ENCODE measurements at regions not wholly inside any gene's neighbourhood (a gene's known extent, or its start where the extent isn't known, plus 50 kb on each side); places are given as distances from the start of the nearest gene placed in this dataset.
A peak's percentile ranks its signal among the peaks of the same experiment; 100 is the strongest.

DNA sequence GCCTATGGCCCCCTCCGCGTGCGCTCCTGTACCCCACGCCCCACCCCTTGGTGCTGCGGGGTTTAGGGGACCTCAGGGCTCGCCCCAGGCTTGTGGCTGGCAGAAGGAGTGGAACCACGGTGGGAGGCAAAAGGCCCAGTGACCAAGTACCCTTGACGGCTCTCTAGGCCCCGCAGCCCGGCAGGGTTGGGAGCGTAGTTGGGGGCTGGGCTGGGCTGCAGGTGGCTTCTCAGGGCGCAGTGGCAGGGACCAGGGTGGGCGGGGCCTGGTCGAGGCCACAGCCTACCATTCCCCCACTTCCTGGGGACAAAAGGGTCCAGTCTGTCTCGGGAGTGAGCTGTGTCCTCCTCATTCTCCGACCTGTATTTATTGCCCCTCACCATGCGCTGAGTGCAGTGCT is 124.9 kb downstream of the RBFOX3 start:
- peaks cover 25% of the 10 kb centered on the region for H3K27me3 Mint-ChIP-seq (ENCODE audit: low read depth)
- no peaks in the 10 kb centered on the region; a peak in 1 of 5 replicates for H3K9me3 Mint-ChIP-seq
- DNase-seq: peak; percentile 59

More for the DNA sequence above, 124.9 kb downstream of the RBFOX3 start:
- WGBS (ENCODE audit: extremely low coverage, insufficient read length, low lambda C conversion rate): no CpG with 5 or more reads among the region's 17 CpGs
- Histone ChIP-seq H4K91ac (ENCODE audit: insufficient read length, low read depth, low read length) (no peak overlapping the region), H3K27ac (ENCODE audit: insufficient read length, low read depth, low read length) (no peak overlapping the region), H3K79me2 (ENCODE audit: insufficient read depth, low read length) (no peaks in the 10 kb centered on the region), H2BK15ac (ENCODE audit: low read depth, low read length) (no peak overlapping the region), H2BK12ac (ENCODE audit: insufficient read length, low read depth, low read length) (no peak overlapping the region), H3K27me3 (ENCODE audit: insufficient read depth, low read length) (no peaks in the 10 kb centered on the region), H3K14ac (ENCODE audit: insufficient read depth, low read length) (no peak overlapping the region), H4K5ac (ENCODE audit: insufficient read length, low read depth, low read length) (no peak overlapping the region), H3T11ph (ENCODE audit: low read length) (no peak overlapping the region), H2BK5ac (ENCODE audit: insufficient read length, low read length) (no peak overlapping the region), H3K18ac (ENCODE audit: insufficient read length, low read depth, low read length) (no peak overlapping the region), H2AFZ (ENCODE audit: low read length) (no peak overlapping the region), H2AK5ac (ENCODE audit: insufficient read length, low read length) (no peak overlapping the region), H3K9me3 (ENCODE audit: control insufficient read depth, low read depth, low read length) (no peaks in the 10 kb centered on the region), H3K4me1 (ENCODE audit: insufficient read depth, low read length) (no peaks in the 10 kb centered on the region), H3K4me2 (ENCODE audit: insufficient read depth, insufficient read length, low read length) (no peak overlapping the region), H3K79me1 (ENCODE audit: insufficient read depth, low read depth, low read length, poor library complexity, severe bottlenecking) (no peaks in the 10 kb centered on the region), H2BK120ac (ENCODE audit: low read depth, low read length, poor library complexity, severe bottlenecking) (no peak overlapping the region), H4K8ac (replicated peaks; ENCODE audit: insufficient read length, low read depth, low read length) (no peak overlapping the region), H4K20me1 (ENCODE audit: control insufficient read depth, insufficient read depth, insufficient read length) (no peaks in the 10 kb centered on the region), H3K56ac (ENCODE audit: insufficient read length, low read depth, low read length) (no peak overlapping the region), H3K23me2 (ENCODE audit: insufficient read length, low read depth, low read length, poor library complexity, severe bottlenecking) (no peaks in the 10 kb centered on the region), H3K9ac (ENCODE audit: extremely low read depth, insufficient read length, low read length) (no peak overlapping the region), H3K23ac (ENCODE audit: insufficient read length, low read depth, low read length) (no peak overlapping the region), H2BK20ac (ENCODE audit: low read depth, low read length, poor library complexity, severe bottlenecking) (no peak overlapping the region), H3K4ac (ENCODE audit: low read depth, low read length) (no peak overlapping the region)
- H3K4me3 Mint-ChIP-seq: no peak overlapping the region
- no peaks in the 10 kb centered on the region for H3K36me3 Mint-ChIP-seq (ENCODE audit: insufficient read depth in 1 of 3, low read depth in 3 of 3)
- no peak overlapping the region for H3K27ac Mint-ChIP-seq
- TF ChIP-seq, protein P1, sequence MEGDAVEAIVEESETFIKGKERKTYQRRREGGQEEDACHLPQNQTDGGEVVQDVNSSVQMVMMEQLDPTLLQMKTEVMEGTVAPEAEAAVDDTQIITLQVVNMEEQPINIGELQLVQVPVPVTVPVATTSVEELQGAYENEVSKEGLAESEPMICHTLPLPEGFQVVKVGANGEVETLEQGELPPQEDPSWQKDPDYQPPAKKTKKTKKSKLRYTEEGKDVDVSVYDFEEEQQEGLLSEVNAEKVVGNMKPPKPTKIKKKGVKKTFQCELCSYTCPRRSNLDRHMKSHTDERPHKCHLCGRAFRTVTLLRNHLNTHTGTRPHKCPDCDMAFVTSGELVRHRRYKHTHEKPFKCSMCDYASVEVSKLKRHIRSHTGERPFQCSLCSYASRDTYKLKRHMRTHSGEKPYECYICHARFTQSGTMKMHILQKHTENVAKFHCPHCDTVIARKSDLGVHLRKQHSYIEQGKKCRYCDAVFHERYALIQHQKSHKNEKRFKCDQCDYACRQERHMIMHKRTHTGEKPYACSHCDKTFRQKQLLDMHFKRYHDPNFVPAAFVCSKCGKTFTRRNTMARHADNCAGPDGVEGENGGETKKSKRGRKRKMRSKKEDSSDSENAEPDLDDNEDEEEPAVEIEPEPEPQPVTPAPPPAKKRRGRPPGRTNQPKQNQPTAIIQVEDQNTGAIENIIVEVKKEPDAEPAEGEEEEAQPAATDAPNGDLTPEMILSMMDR (conservative IDR thresholded peaks at IDR 0.05): no peak
- H3K4me1 Mint-ChIP-seq: peaks cover 16 to 44% of the 10 kb centered on the region in 2 experiments

Data from H9 (cell line).